Endothelial cell of hepatic sinusoid (primary cell): ENCODE measurements at regions not wholly inside any gene's neighbourhood (a gene's known extent, or its start where the extent isn't known, plus 50 kb on each side); places are given as distances from the start of the nearest gene placed in this dataset.
"Not testable (repeated sequence)": the region's sequence is repeated elsewhere in the genome, so short reads cannot be mapped to it uniquely, and the experiment has no call there.

Experiments
- in situ Hi-C: cut with HindIII; loops from 2 replicates; pipeline ENCODE4 v1.10.0; 2017; ENCODE audit warnings: low sequenced_read_pairs

- in situ Hi-C loops, result not testable (repeated sequence)
Observed at GRCh38 chr5:19246191-19246590, 741.8 kb downstream of the CDH18 start.

DNA sequence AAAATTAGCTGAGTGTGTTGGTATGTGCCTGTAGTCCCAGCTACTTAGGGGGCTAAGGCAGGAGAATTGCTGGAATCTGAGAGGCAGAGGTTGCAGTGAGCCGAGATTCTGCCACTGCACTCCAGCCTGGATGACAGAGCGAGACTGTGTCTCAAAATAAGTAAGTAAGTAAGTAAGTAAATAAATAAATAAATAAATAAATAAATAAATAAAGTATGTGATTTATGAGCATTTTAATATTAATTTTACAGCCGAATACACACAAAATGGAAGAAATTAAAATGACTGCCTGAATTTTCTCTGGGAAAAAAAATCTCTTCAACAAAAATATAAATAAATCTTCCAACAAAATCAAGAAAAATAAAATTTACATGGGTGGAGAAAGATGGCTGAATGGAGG is 740.7 kb downstream of the CDH18 start:
- in situ Hi-C loops, result no loop called here

DNA sequence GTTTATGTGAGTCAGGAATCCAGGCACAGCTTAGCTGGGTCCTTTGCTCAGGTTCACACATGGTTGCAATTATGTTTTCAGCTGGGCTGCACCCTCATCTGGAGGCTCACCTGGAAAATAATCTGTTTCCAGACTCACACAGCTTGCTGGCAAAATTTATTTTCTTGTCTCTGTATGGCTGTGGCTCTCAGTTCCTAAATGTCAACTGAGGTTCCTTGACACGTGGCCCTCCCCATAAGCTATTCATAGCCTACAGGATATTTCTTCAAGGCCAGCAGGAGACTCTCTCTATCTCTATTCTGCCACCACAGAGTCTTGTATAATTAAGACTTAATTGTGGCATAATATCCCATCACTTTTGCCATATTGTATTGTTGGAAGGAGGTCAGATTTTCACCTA is 732.0 kb downstream of the CDH18 start:
- in situ Hi-C loops, result no loop called here

- in situ Hi-C loops, result no loop called here
Observed at GRCh38 chr5:19258686-19259085, 729.3 kb downstream of the CDH18 start.

DNA sequence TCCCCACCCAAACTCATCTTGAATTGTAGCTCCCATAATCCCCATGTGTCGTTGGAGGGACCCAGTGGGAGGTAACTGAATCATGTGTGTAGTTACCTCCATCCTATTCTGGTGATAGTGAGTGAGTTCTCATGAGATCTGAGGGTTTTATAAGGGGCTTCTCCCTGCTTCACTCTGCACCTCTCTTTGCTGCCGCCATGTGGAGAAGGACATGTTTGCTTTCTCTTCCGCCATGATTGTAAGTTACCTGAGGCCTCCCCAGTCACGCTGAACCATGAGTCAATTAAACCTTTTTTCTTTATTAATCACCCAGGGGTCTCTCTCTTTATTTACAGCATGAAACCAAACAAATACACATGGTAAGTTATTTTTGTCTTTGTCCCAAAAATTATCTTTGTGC is 726.1 kb downstream of the CDH18 start:
- in situ Hi-C loops, result no loop called here

GRCh38 chr5:19264821-19265220 is 723.2 kb downstream of the CDH18 start:
- in situ Hi-C loops, result no loop called here

GRCh38 chr5:19266791-19267190 is 721.2 kb downstream of the CDH18 start:
- in situ Hi-C loops, result no loop called here

DNA sequence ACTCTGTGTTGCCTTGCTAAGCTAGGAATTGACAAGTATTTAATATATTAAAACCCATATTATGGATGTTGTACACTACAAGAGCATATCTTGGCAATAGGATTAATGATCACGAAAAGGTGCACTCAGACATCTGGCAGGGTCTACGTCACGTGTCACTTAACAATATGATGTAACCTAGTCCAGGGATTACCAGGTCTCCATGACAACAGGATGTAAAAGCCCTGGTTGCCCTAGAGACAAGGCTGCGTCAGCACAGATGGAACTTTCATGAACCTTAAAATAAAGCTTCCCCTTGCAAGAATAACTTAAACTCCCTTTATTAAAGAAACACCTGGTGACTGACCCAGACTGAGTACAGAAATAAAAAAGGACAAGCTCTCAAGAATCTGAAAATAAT is 717.8 kb downstream of the CDH18 start:
- in situ Hi-C loops, result no loop called here

DNA sequence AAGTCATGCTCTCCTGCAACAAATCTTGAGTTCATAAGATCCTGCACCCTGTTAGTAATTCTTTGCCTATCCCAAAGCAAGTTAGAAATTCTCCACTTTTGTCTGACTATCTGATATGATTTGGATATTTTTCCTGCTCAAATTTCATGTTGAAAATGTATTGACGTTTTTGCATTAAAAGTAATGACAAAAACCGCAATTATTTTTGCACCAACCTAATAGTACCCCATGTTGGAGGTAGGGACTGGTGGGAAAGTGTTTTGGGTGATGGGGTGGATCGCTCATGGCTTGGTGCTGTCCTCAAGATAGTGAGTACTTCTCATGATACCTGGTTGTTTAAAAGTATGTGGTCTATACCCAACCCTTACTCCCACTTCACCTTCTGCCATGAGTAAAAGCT is 713.4 kb downstream of the CDH18 start:
- in situ Hi-C loops, result no loop called here

GRCh38 chr5:19285286-19285685 is 702.7 kb downstream of the CDH18 start:
- in situ Hi-C loops, result no loop called here

DNA sequence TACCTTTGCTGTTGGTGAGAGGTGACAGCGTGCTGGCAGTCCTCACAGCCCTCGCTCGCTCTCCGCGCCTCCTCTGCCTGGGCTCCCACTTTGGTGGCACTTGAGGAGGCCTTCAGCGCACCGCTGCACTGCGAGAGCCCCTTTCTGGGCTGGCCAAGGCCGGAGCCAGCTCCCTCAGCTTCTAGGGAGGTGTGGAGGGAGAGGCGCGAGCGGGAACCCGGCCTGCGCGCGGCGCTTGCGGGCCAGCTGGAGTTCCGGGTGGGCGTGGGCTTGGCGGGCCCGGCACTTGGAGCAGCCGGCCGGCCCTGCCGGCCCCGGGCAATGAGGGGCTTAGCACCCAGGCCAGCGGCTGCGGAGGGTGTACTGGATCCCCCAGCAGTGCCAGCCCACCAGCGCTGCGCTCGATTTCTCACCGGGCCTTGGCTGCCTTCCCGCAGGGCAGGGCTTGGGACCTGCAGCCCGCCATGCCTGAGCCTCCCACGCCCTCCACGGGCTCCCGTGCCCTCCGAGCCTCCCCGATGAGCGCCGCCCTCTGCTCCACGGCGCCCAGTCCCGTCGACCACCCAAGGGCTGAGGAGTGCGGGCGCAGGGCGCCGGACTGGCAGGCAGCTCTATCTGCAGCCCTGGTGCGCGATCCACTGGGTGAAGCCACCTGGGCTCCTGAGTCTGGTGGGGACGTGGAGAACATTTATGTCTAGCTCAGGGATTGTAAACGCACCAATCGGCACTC is 700.3 kb downstream of the CDH18 start:
- in situ Hi-C loops, result not testable (repeated sequence)

- in situ Hi-C loops, result not testable (repeated sequence)
Observed at GRCh38 chr5:19288311-19288710, 699.7 kb downstream of the CDH18 start.

DNA sequence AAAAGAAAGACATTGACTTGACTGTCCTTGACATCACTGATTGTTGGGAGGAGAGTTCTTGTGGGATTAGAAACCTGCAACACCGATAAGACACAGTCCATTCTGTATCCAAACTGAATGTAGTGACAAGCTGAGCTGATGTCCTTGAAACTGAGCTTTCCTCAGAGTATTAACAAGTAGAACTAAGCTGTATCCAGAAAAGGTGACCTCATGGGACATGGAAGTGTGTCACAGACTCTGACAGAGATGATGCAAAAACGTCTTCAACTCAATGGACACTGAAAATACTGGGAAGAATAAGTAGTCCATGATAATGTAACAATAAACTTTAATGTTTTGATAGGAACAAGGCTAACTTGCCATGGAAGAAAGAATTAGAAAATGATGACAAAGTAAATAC is 690.1 kb downstream of the CDH18 start:
- in situ Hi-C loops, result no loop called here

- in situ Hi-C loops, result no loop called here
Observed at GRCh38 chr5:19301271-19301670, 686.7 kb downstream of the CDH18 start.

GRCh38 chr5:19314840-19315239 is 673.2 kb downstream of the CDH18 start:
- in situ Hi-C loops, result no loop called here

GRCh38 chr5:19319252-19319651 is 668.7 kb downstream of the CDH18 start:
- in situ Hi-C loops, result no loop called here

- in situ Hi-C loops, result no loop called here
Observed at GRCh38 chr5:19322716-19323485, 665.1 kb downstream of the CDH18 start.

GRCh38 chr5:19334278-19334677 is 653.7 kb downstream of the CDH18 start:
- in situ Hi-C loops, result no loop called here

DNA sequence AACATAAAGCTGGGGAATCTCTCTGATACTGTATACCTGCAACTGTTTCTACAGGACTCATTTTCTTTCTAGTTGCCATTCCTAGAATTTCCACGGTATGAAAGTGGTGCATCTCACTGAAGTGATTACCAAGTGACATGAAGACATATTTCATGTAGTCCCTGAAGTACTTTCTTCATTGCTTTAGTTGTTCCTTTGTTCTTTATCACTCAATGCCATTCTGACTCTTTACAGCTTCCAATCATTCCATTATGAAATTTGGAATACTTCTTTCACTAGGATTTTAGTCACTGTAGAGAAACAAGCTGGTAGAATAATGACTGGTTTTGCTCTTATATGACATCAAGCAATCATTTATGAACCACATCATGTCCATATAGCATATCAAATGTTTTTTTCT is 645.1 kb downstream of the CDH18 start:
- in situ Hi-C loops, result no loop called here

DNA sequence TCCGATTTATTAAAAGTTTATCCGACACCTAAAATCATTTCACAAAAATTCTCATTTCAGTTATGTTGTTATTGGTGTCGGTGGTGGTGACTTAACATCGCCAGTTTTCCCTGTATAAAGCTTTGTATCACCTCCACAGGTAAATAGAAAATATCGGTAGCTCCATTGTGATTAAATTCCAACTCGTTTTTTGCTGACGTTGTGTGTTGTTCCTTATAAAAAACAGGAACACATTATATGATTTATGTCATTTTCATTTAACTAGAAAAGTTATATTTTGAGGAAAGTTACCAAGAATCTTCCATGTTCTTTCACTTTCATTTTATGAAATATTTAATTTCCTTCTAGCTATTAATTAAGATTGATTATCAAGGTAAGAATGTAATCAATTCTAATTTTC is 635.9 kb downstream of the CDH18 start:
- in situ Hi-C loops, result no loop called here

DNA sequence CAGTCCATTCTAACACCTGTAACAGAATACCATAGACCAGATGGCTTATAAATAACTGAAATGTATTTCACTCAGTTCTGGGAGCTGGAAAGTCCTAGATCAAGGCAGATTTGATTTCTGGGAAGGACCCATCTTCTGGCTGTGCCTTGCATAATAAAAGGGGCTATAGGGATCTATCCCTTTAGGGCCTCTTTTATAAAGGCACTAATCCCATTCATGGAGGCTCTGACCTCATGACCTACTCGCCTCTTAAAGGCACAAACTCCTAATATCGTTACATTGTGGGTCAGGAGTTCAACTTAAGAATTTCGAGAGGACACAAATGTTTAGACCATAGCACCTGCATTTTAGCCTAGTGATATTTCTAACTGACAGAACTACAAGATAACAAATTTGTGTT is 619.0 kb downstream of the CDH18 start:
- in situ Hi-C loops, result no loop called here

DNA sequence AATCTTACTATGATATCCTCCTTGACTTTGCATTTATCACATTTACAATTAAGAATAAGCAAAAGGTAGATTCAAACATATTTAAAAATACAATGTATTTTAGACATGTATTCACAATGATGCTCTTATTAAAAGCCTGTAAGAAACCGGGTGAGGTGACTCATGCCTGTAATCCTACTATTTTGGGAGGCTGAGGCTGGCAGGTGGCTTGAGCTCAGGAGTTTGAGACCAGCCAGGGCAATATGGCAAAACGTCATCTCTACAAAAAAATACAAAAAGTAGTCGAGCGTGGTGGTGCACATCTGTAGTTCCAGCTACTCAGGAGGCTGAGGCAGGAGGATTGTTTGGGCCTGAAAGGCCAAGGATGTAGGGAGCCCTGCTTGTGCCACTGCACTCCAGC is 618.4 kb downstream of the CDH18 start:
- in situ Hi-C loops, result no loop called here
